ENCODE measurements at regions not wholly inside any gene's neighbourhood (a gene's known extent, or its start where the extent isn't known, plus 50 kb on each side); places are given as distances from the start of the nearest gene placed in this dataset.
"Not testable (repeated sequence)": the region's sequence is repeated elsewhere in the genome, so short reads cannot be mapped to it uniquely, and the experiment has no call there.

GRCh38 chr6:97697456-97697855 is 414.4 kb upstream of the MMS22L start:
- no peak for FAIRE-seq

GRCh38 chr6:97701801-97702200 is 418.8 kb upstream of the MMS22L start:
- FAIRE-seq = no peak

GRCh38 chr6:97702248-97702647 is 419.2 kb upstream of the MMS22L start:
- no peak for FAIRE-seq

- FAIRE-seq = no peak
These were observed 420.6 kb upstream of the MMS22L start for GRCh38 chr6:97703661-97704060.

GRCh38 chr6:97705568-97705967 is 422.6 kb upstream of the MMS22L start:
- FAIRE-seq = no peak

GRCh38 chr6:97712751-97713150 is 429.7 kb upstream of the MMS22L start:
- FAIRE-seq = no peak

GRCh38 chr6:97714772-97715171 is 431.8 kb upstream of the MMS22L start:
- FAIRE-seq = no peak

GRCh38 chr6:97717086-97717485 is 434.1 kb upstream of the MMS22L start:
- FAIRE-seq = no peak

- FAIRE-seq = no peak
These were observed 443.4 kb upstream of the MMS22L start for GRCh38 chr6:97726378-97726777.

GRCh38 chr6:97732045-97732444 is 449.0 kb upstream of the MMS22L start:
- no peak for FAIRE-seq

GRCh38 chr6:97757575-97757974 is 474.6 kb upstream of the MMS22L start:
- FAIRE-seq = no peak

GRCh38 chr6:97765461-97765860 is 482.4 kb upstream of the MMS22L start:
- no peak for FAIRE-seq

- no peak for FAIRE-seq
These were observed 488.4 kb upstream of the MMS22L start for GRCh38 chr6:97771372-97771771.

GRCh38 chr6:97775012-97775411 is 492.0 kb upstream of the MMS22L start:
- no peak for FAIRE-seq

GRCh38 chr6:97778290-97779038 is 495.4 kb upstream of the MMS22L start:
- no peak for FAIRE-seq

- FAIRE-seq = not testable (repeated sequence)
These were observed 496.2 kb upstream of the MMS22L start for GRCh38 chr6:97779039-97779766.

GRCh38 chr6:97790926-97791590 is 508.0 kb upstream of the MMS22L start:
- FAIRE-seq = no peak

GRCh38 chr6:97805596-97805995 is 522.6 kb upstream of the MMS22L start:
- no peak for FAIRE-seq

- FAIRE-seq = no peak
These were observed 529.9 kb upstream of the MMS22L start for GRCh38 chr6:97812940-97813339.

- FAIRE-seq = no peak
These were observed 531.0 kb upstream of the MMS22L start for GRCh38 chr6:97813889-97814567.

GRCh38 chr6:97815301-97815812 is 532.3 kb upstream of the MMS22L start:
- FAIRE-seq = no peak

GRCh38 chr6:97816526-97816925 is 533.5 kb upstream of the MMS22L start:
- no peak for FAIRE-seq

GRCh38 chr6:97819710-97820109 is 536.7 kb upstream of the MMS22L start:
- no peak for FAIRE-seq

All from islet of Langerhans (tissue), 1 donor.